ENCODE measurements at regions not wholly inside any gene's neighbourhood (a gene's known extent, or its start where the extent isn't known, plus 50 kb on each side); places are given as distances from the start of the nearest gene placed in this dataset.

- no peak for DNase-seq
These were observed 50.8 kb upstream of the DSN1 start for GRCh38 chr20:36824142-36824940.

- peak; percentile 81 for DNase-seq
These were observed 50.4 kb upstream of the TLDC2 start for GRCh38 chr20:36825385-36826104.

Data from NCI-H1092 treated with DMSO at 0.1 percent for 48 hours (cell line).